GM19043 (cell line): ENCODE measurements at regions not wholly inside any gene's neighbourhood (a gene's known extent, or its start where the extent isn't known, plus 50 kb on each side); places are given as distances from the start of the nearest gene placed in this dataset.

Source experiments
- ATAC-seq: cut with Tn5 transposase; IDR thresholded peaks from one replicate; pipeline ENCODE4 v1.9.1; 2021; ENCODE audit warnings: low read depth; ENCODE audit not compliant: unreplicated experiment

GRCh38 chr6:71510856-71511255 is 222.2 kb downstream of the OGFRL1 start:
- ATAC-seq = no peak

GRCh38 chr6:71512256-71512655 is 223.6 kb downstream of the OGFRL1 start:
- no peak for ATAC-seq

- ATAC-seq = no peak
These were observed 224.4 kb downstream of the OGFRL1 start for GRCh38 chr6:71513036-71513435.

GRCh38 chr6:71523548-71523947 is 234.9 kb downstream of the OGFRL1 start:
- ATAC-seq = no peak

- no peak for ATAC-seq
These were observed 235.6 kb downstream of the OGFRL1 start for GRCh38 chr6:71524201-71524600.

- ATAC-seq = no peak
These were observed 239.3 kb downstream of the OGFRL1 start for GRCh38 chr6:71527886-71528285.

- no peak for ATAC-seq
These were observed 240.4 kb downstream of the OGFRL1 start for GRCh38 chr6:71529026-71529425.

- ATAC-seq = no peak
These were observed 241.2 kb downstream of the OGFRL1 start for GRCh38 chr6:71529769-71530168.

- no peak for ATAC-seq
These were observed 242.4 kb downstream of the OGFRL1 start for GRCh38 chr6:71531006-71531405.

GRCh38 chr6:71531841-71532240 is 243.2 kb downstream of the OGFRL1 start:
- ATAC-seq = no peak

GRCh38 chr6:71533939-71534379 is 245.3 kb downstream of the OGFRL1 start:
- no peak for ATAC-seq

GRCh38 chr6:71534921-71535320 is 246.3 kb downstream of the OGFRL1 start:
- no peak for ATAC-seq

- no peak for ATAC-seq
These were observed 249.1 kb downstream of the OGFRL1 start for GRCh38 chr6:71537717-71538116.

- no peak for ATAC-seq
These were observed 255.4 kb downstream of the OGFRL1 start for GRCh38 chr6:71544028-71544427.

GRCh38 chr6:71544906-71545305 is 256.3 kb downstream of the OGFRL1 start:
- ATAC-seq = no peak

- ATAC-seq = no peak
These were observed 257.3 kb downstream of the OGFRL1 start for GRCh38 chr6:71545905-71546304.

- no peak for ATAC-seq
These were observed 263.2 kb downstream of the OGFRL1 start for GRCh38 chr6:71551798-71552197.

- ATAC-seq = no peak
These were observed 267.5 kb downstream of the OGFRL1 start for GRCh38 chr6:71556141-71556540.

GRCh38 chr6:71558974-71559373 is 270.4 kb downstream of the OGFRL1 start:
- no peak for ATAC-seq

- no peak for ATAC-seq
These were observed 279.0 kb downstream of the OGFRL1 start for GRCh38 chr6:71567562-71567961.

- no peak for ATAC-seq
These were observed 289.2 kb downstream of the OGFRL1 start for GRCh38 chr6:71577766-71578165.

- peak; percentile 50 for ATAC-seq
These were observed 291.3 kb downstream of the OGFRL1 start for GRCh38 chr6:71579902-71580301.

GRCh38 chr6:71582820-71583219 is 294.2 kb downstream of the OGFRL1 start:
- no peak for ATAC-seq
